OCI-LY7 (cell line): ENCODE measurements at regions not wholly inside any gene's neighbourhood (a gene's known extent, or its start where the extent isn't known, plus 50 kb on each side); places are given as distances from the start of the nearest gene placed in this dataset.

ENCODE experiments used
- EZH2phosphoT487 ChIP-seq: fragments of 200-600 bp; sonication (generic); IDR thresholded peaks from 2 replicates; pipeline ENCODE4 v1.6.1; 2018; ENCODE audit warnings: low read depth, borderline replicate concordance, mild to moderate bottlenecking, mixed run types, antibody characterized with exemption, low read length, moderate library complexity, mixed read lengths
- TF ChIP-seq, protein P1 (sequence below): fragments of 200-600 bp; sonication (generic); conservative IDR thresholded peaks from 2 replicates; pipeline ENCODE4 v1.5.1; 2014; ENCODE audit warnings: mild to moderate bottlenecking, antibody characterized with exemption, low read length, moderate library complexity, mixed read lengths

DNA sequence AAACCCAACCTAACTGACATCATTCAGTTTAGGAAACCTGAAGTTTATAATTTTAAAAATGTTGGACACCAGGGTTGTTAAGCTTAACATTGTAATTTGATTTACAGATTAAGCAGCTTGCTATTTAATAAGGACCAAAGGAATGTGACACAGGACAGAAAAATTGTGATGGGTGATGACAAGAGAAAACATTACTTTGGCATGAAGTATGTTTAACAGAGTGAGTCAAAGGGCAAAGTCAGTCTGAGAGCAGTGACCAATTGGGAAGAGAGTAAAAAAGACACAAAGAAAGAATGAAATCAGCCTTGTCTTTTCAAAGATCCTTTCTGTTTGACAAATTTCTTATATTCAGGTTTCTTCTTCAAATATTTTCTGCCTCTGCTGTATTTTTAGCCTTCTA is 1301.6 kb downstream of the SI start:
- TF ChIP-seq, protein P1, sequence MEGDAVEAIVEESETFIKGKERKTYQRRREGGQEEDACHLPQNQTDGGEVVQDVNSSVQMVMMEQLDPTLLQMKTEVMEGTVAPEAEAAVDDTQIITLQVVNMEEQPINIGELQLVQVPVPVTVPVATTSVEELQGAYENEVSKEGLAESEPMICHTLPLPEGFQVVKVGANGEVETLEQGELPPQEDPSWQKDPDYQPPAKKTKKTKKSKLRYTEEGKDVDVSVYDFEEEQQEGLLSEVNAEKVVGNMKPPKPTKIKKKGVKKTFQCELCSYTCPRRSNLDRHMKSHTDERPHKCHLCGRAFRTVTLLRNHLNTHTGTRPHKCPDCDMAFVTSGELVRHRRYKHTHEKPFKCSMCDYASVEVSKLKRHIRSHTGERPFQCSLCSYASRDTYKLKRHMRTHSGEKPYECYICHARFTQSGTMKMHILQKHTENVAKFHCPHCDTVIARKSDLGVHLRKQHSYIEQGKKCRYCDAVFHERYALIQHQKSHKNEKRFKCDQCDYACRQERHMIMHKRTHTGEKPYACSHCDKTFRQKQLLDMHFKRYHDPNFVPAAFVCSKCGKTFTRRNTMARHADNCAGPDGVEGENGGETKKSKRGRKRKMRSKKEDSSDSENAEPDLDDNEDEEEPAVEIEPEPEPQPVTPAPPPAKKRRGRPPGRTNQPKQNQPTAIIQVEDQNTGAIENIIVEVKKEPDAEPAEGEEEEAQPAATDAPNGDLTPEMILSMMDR = no peak
- no peak for TF ChIP-seq EZH2phosphoT487
